HCT116 (cell line): ENCODE measurements at regions not wholly inside any gene's neighbourhood (a gene's known extent, or its start where the extent isn't known, plus 50 kb on each side); places are given as distances from the start of the nearest gene placed in this dataset.

Experiments
- ATAC-seq: fragments of 200-7000 bp; cut with Tn5 transposase; 2 replicates; pipeline ENCODE4 v1.9.1; 2020; ENCODE audit warnings: mild to moderate bottlenecking, moderate library complexity
- BruUV-seq: library from RNA; stranded (reverse); fragments of 400-500 nt; replicated peaks from 2 replicates; lab custom pipeline; 2021; lab: Mats Ljungman, UMichigan
- CTCF ChIA-PET: fragments of 300-600 bp; sonication (Branson Sonifier 250); formaldehyde crosslinking; loops from one replicate; lab custom pipeline; 2021; ENCODE audit warnings: antibody characterized with exemption; lab: Charles Lee
- POLR2A ChIA-PET: fragments of 300-600, 350-600 bp; sonication (Branson Sonifier 250); formaldehyde crosslinking; loops from one replicate; lab custom pipeline; 2021; ENCODE audit warnings: antibody characterized with exemption; lab: Charles Lee
- RAD21 ChIA-PET, 2 experiments: fragments of 300-600 bp; sonication (Branson Sonifier 250); formaldehyde crosslinking; loops; one replicate each; lab custom pipeline; 2023; ENCODE audit warnings: low total read pairs in 2 of 2; ENCODE audit not compliant: uncharacterized antibody in 2 of 2, unreplicated experiment in 2 of 2, low non-redundant PET in 1 of 2; lab: Charles Lee
- DNase-seq: peaks from one replicate; pipeline ENCODE4 v3.0.0-alpha.2; 2010; ENCODE audit warnings: low read depth, low spot score
- H2AFZ ChIP-seq: fragments of 200-600 bp; shearing (Covaris generic), sonication (generic); 2 replicates; pipeline ENCODE4 v1.6.1; 2017; ENCODE audit warnings: low read depth, mixed run types, mixed read lengths, antibody characterized with exemption, low read length; ENCODE audit not compliant: poor library complexity, severe bottlenecking
- H3K27ac ChIP-seq: 2 replicates; pipeline ENCODE4 v1.5.1; 2012; ENCODE audit warnings: low read depth, low read length
- H3K27me3 ChIP-seq: fragments of 200-600 bp; sonication (generic); 2 replicates; pipeline ENCODE4 v1.6.1; 2016; ENCODE audit warnings: mixed run types, low read length, mixed read lengths; ENCODE audit not compliant: insufficient read depth
- H3K36me3 ChIP-seq, 2 experiments: fragments of 200-500 bp in 1 of 2; fragments of 200-600 bp in 1 of 2; sonication (Bioruptor generic) in 1 of 2; sonication (generic) in 1 of 2; 2 replicates each; pipeline versions ENCODE4 v1.5.1 to v1.6.1; 2014 to 2016; ENCODE audit warnings: low read length in 2 of 2, inconsistent platforms in 1 of 2, mixed read lengths in 1 of 2, mixed run types in 1 of 2; ENCODE audit not compliant: insufficient read depth in 2 of 2, control insufficient read depth in 1 of 2
- H3K4me1 ChIP-seq, 2 experiments: fragments of 200-600 bp in 1 of 2; sonication (generic) in 1 of 2; 2 replicates each; pipeline versions ENCODE4 v1.5.1 to v1.6.1; 2012 to 2017; ENCODE audit warnings: low read length in 2 of 2, inconsistent platforms in 1 of 2, mild to moderate bottlenecking in 1 of 2, mixed read lengths in 1 of 2, mixed run types in 1 of 2, moderate library complexity in 1 of 2; ENCODE audit not compliant: insufficient read depth in 2 of 2, control insufficient read depth in 1 of 2
- H3K4me2 ChIP-seq: fragments of 200-600 bp; sonication (generic); 2 replicates; pipeline ENCODE4 v1.6.1; 2017; ENCODE audit warnings: mixed run types, low read length, mixed read lengths
- H3K4me3 ChIP-seq, 2 experiments: fragments of 200-600 bp in 1 of 2; sonication (generic) in 1 of 2; replicated peaks in 1 of 2; 2 replicates each; pipeline ENCODE4 v1.5.1; 2011 to 2016; ENCODE audit warnings: low read length in 2 of 2, control low read depth in 1 of 2, low read depth in 1 of 2, mild to moderate bottlenecking in 1 of 2, mixed read lengths in 1 of 2, mixed run types in 1 of 2
- H3K79me2 ChIP-seq: fragments of 200-600 bp; sonication (generic); 2 replicates; pipeline ENCODE4 v1.6.1; 2017; ENCODE audit warnings: mild to moderate bottlenecking, mixed run types, low read length, moderate library complexity, mixed read lengths; ENCODE audit not compliant: insufficient read depth
- H3K9ac ChIP-seq: fragments of 200-600 bp; sonication (generic); 2 replicates; pipeline ENCODE4 v1.6.1; 2016; ENCODE audit warnings: low read length, mixed read lengths
- H3K9me2 ChIP-seq: fragments of 200-600 bp; sonication (generic), shearing (Covaris generic); 2 replicates; pipeline ENCODE4 v1.6.1; 2017; ENCODE audit warnings: mixed run types, mild to moderate bottlenecking, moderate library complexity; ENCODE audit not compliant: insufficient read depth
- H3K9me3 ChIP-seq, 2 experiments: fragments of 200-500 bp in 1 of 2; fragments of 200-600 bp in 1 of 2; sonication (Bioruptor generic) in 1 of 2; sonication (generic) in 1 of 2; 2 replicates each; pipeline ENCODE4 v1.6.1; 2014 to 2017; ENCODE audit warnings: low read length in 2 of 2, mixed read lengths in 2 of 2, inconsistent platforms in 1 of 2, low read depth in 1 of 2, mild to moderate bottlenecking in 1 of 2, mixed run types in 1 of 2, moderate library complexity in 1 of 2; ENCODE audit not compliant: control insufficient read depth in 1 of 2, insufficient read depth in 1 of 2
- H4K20me1 ChIP-seq: fragments of 200-600 bp; sonication (generic), shearing (Covaris generic); 2 replicates; pipeline ENCODE4 v1.6.1; 2017; ENCODE audit warnings: mixed run types, mild to moderate bottlenecking, moderate library complexity; ENCODE audit not compliant: insufficient read depth
- ATF3 ChIP-seq: IDR thresholded peaks from 2 replicates; pipeline ENCODE4 v1.6.1; 2012
- CBX3 ChIP-seq: IDR thresholded peaks from 2 replicates; pipeline ENCODE4 v1.6.1; 2012; ENCODE audit warnings: low read depth
- ELF1 ChIP-seq: IDR thresholded peaks from 2 replicates; pipeline ENCODE4 v1.6.1; 2012; ENCODE audit warnings: low read depth, borderline replicate concordance
- EZH2phosphoT487 ChIP-seq: fragments of 200-600 bp; IDR thresholded peaks from 2 replicates; pipeline ENCODE4 v1.6.1; 2018; ENCODE audit warnings: antibody characterized with exemption, borderline replicate concordance
- FOSL1 ChIP-seq: IDR thresholded peaks from 2 replicates; pipeline ENCODE4 v1.6.1; 2012; ENCODE audit warnings: low read depth
- JUND ChIP-seq: IDR thresholded peaks from 2 replicates; pipeline ENCODE4 v1.6.1; 2012
- POLR2A ChIP-seq: IDR thresholded peaks from 2 replicates; pipeline ENCODE4 v1.7.0; 2011; ENCODE audit warnings: borderline replicate concordance; ENCODE audit not compliant: insufficient read depth, insufficient read length; ENCODE audit errors: extremely low read depth
- POLR2AphosphoS5 ChIP-seq: IDR thresholded peaks from 2 replicates; pipeline ENCODE4 v1.6.1; 2011; ENCODE audit warnings: mild to moderate bottlenecking, low read depth, low read length, moderate library complexity
- RAD21 ChIP-seq: IDR thresholded peaks from 2 replicates; pipeline ENCODE4 v1.6.1; 2012; ENCODE audit warnings: low read depth, mild to moderate bottlenecking
- SIN3A ChIP-seq: IDR thresholded peaks from 2 replicates; pipeline ENCODE4 v1.6.1; 2012; ENCODE audit warnings: low read depth
- SP1 ChIP-seq: IDR thresholded peaks from 2 replicates; pipeline ENCODE4 v1.6.1; 2012; ENCODE audit warnings: low read depth
- ZFX ChIP-seq: fragments of 450-650 bp; IDR thresholded peaks from 2 replicates; pipeline ENCODE4 v1.6.1; 2017
- ZNF274 ChIP-seq: fragments of 200-500 bp; sonication (Bioruptor generic); IDR thresholded peaks from 2 replicates; pipeline ENCODE4 v1.6.1; 2014; ENCODE audit warnings: mild to moderate bottlenecking, low read depth, low read length, inconsistent platforms
- intact Hi-C: fragments of 100-400 bp; cut with micrococcal nuclease; formaldehyde crosslinking; loops from 2 replicates; pipeline ENCODE4 v1.10.0; 2022
- TF ChIP-seq, protein P1 (sequence below): IDR thresholded peaks from 2 replicates; pipeline ENCODE4 v1.6.1; 2012; ENCODE audit warnings: low read depth

DNA sequence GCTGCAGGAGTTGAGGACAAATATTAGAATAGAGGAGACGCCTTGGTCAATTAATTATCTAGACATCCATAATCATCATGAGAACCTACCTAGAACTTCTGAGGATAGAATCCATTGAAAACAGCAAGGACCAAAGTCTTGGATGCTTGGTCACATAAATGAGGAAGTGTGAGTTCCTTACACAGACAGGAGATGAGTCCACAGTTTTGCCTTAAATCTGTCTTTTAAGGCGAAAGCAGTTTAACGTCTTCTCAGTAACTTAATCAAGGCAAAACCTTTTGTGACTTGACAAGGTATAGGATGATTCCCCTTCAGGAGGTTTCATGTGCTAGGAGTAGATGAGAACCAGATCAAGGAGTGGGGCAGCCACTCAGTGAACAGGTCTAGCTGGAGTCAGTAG is 1783.2 kb upstream of the CELF4 start:
- ChIA-PET POLR2A (no interaction called here), RAD21 (no interaction called here), CTCF (no interaction called here)
- Histone ChIP-seq H3K4me2 (no peak overlapping the region), H3K27ac (no peak overlapping the region), H3K27me3 (no peaks in the 10 kb centered on the region), H3K79me2 (no peaks in the 10 kb centered on the region), H3K4me3 (no peak overlapping the region), H3K9ac (no peak overlapping the region), H4K20me1 (no peaks in the 10 kb centered on the region), H3K36me3 (no peaks in the 10 kb centered on the region), H3K9me3 (peaks cover 0 to 4% of the 10 kb centered on the region in 2 experiments; a peak in 1 of 4 replicates), H3K4me1 (no peaks in the 10 kb centered on the region)
- DNase-seq (no peak), ATAC-seq (no peak)
- BruUV-seq = no TSS peak
- intact Hi-C loops = no loop called here
- TF ChIP-seq ATF3 (no peak), FOSL1 (no peak), SP1 (no peak), ZNF274 (no peak), ELF1 (no peak), ZFX (no peak), JUND (no peak), POLR2A (no peak), POLR2AphosphoS5 (no peak), RAD21 (no peak), SIN3A (no peak), CBX3 (no peak), EZH2phosphoT487 (no peak)
- TF ChIP-seq, protein P1, sequence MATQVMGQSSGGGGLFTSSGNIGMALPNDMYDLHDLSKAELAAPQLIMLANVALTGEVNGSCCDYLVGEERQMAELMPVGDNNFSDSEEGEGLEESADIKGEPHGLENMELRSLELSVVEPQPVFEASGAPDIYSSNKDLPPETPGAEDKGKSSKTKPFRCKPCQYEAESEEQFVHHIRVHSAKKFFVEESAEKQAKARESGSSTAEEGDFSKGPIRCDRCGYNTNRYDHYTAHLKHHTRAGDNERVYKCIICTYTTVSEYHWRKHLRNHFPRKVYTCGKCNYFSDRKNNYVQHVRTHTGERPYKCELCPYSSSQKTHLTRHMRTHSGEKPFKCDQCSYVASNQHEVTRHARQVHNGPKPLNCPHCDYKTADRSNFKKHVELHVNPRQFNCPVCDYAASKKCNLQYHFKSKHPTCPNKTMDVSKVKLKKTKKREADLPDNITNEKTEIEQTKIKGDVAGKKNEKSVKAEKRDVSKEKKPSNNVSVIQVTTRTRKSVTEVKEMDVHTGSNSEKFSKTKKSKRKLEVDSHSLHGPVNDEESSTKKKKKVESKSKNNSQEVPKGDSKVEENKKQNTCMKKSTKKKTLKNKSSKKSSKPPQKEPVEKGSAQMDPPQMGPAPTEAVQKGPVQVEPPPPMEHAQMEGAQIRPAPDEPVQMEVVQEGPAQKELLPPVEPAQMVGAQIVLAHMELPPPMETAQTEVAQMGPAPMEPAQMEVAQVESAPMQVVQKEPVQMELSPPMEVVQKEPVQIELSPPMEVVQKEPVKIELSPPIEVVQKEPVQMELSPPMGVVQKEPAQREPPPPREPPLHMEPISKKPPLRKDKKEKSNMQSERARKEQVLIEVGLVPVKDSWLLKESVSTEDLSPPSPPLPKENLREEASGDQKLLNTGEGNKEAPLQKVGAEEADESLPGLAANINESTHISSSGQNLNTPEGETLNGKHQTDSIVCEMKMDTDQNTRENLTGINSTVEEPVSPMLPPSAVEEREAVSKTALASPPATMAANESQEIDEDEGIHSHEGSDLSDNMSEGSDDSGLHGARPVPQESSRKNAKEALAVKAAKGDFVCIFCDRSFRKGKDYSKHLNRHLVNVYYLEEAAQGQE = no peak
- TF ChIP-seq, all 23 proteins: peak for 0
- H2AFZ ChIP-seq = no peak overlapping the region
- H3K9me2 ChIP-seq = no peaks in the 10 kb centered on the region
